ENCODE measurements at regions not wholly inside any gene's neighbourhood (a gene's known extent, or its start where the extent isn't known, plus 50 kb on each side); places are given as distances from the start of the nearest gene placed in this dataset.

DNA sequence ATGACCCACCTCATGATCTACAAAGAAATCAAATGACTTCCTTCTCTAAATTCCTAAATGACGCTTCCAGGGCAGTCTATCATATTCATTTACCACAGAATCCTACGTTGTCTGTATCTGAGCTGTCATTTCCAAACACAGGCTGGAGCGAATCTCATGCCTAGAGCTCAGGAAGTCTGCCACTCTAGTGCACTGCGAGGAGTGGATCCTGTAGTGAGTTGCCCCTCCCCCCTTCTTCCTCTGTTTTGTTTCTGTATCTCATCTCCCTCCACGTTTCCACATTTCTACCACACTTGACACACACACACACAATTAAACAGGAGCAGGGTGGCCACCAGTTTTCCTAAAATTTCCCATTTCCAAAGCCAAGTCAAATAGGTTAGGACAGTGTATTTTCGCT lies 415.4 kb upstream of the PRICKLE1 start:
- Histone ChIP-seq H3K4me1 (ENCODE audit: insufficient read depth, low read length) (peaks cover 31% of the 10 kb centered on the region), H3K36me3 (ENCODE audit: insufficient read depth, low read depth, low read length) (no peaks in the 10 kb centered on the region), H3K4me3 (ENCODE audit: low read length) (no peak overlapping the region), H3K9me3 (ENCODE audit: insufficient read depth, low read depth, low read length) (no peaks in the 10 kb centered on the region), H3K9ac (ENCODE audit: low read depth, low read length) (no peak overlapping the region), H3K27me3 (ENCODE audit: insufficient read depth, low read length) (no peaks in the 10 kb centered on the region), H3K27ac (ENCODE audit: low read length) (no peak overlapping the region)

DNA sequence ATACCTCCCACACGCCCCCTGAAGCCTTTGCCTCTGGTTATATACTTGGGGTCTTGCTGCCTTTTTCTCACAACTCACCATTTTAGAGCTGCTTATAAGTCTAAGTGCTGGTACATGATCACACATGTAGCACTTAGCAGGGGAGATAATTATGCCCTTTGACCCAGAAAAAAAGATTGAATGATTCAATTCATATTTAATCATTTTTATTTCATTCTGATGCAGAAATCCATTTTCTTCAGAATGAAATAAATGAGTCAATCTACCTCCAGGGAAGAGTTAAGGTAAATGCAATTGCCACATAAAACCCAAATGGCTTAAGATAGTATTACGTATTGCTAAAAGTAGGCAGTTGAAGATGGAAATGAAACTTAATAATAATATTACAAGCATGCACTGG lies 414.6 kb upstream of the PRICKLE1 start:
- H3K27me3 ChIP-seq (ENCODE audit: insufficient read depth, low read length), result no peaks in the 10 kb centered on the region
- H3K9ac ChIP-seq (ENCODE audit: low read depth, low read length), result no peak overlapping the region
- H3K4me3 ChIP-seq (ENCODE audit: low read length), result no peak overlapping the region
- no peak overlapping the region for H3K27ac ChIP-seq (ENCODE audit: low read length)
- H3K36me3 ChIP-seq (ENCODE audit: insufficient read depth, low read depth, low read length), result no peaks in the 10 kb centered on the region
- no peaks in the 10 kb centered on the region for H3K9me3 ChIP-seq (ENCODE audit: insufficient read depth, low read depth, low read length)
- peaks cover 26% of the 10 kb centered on the region for H3K4me1 ChIP-seq (ENCODE audit: insufficient read depth, low read length)

DNA sequence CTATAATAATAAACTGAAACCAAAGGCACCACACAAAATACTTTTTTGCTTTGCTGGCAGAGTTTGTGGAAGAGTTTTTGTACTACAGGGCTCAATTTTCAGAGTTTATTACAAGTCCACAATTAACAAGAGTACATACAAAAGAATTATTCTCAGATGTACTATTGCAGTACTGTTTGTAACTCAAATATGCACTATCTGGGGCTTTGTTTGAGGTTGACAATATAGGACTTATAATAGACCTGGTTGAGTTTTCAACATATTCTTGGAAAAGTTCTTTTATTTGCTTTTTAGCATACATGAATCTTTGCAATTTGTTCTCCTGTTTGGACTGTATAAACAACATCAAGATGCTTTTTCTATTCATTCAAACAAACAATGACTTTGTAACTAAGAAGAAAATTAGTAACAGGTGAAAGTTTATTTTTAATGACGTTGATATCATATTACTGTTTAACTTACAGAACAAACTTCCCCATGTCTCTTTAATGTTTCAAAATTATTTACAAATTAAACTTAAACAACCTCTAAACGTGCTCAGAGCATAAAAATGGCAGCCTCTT lies 407.4 kb upstream of the PRICKLE1 start:
- Histone ChIP-seq H3K4me3 (ENCODE audit: low read length) (no peak overlapping the region), H3K4me1 (ENCODE audit: insufficient read depth, low read length) (0 out of 2 replicates have a peak, but pooled peaks cover 2% of the 10 kb centered on the region), H3K27ac (ENCODE audit: low read length) (no peak overlapping the region), H3K27me3 (ENCODE audit: insufficient read depth, low read length) (no peaks in the 10 kb centered on the region), H3K9me3 (ENCODE audit: insufficient read depth, low read depth, low read length) (no peaks in the 10 kb centered on the region), H3K9ac (ENCODE audit: low read depth, low read length) (no peak overlapping the region), H3K36me3 (ENCODE audit: insufficient read depth, low read depth, low read length) (no peaks in the 10 kb centered on the region)

DNA sequence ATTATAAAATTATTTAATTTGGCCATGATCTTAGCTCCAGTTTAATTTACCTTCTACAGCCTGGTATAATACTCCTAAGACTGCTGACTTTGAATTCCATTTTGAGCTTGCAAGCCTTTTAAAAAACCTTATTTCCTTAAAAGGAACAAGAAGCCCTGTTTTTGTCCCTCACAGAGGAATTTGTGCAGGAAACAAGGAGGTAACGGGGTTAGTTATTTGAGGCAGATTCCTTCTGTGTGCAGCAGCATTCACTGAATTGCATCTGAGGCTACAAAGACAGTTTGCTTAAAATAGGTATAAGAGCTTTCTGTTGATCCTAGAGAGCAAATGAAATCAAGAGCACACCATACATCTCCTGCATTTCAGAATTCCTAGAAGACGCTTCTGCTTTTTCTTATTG lies 403.3 kb upstream of the PRICKLE1 start:
- H3K27me3 ChIP-seq (ENCODE audit: insufficient read depth, low read length), result no peaks in the 10 kb centered on the region
- no peaks in the 10 kb centered on the region for H3K9me3 ChIP-seq (ENCODE audit: insufficient read depth, low read depth, low read length)
- H3K27ac ChIP-seq (ENCODE audit: low read length), result no peak overlapping the region
- no peaks in the 10 kb centered on the region for H3K36me3 ChIP-seq (ENCODE audit: insufficient read depth, low read depth, low read length)
- no peaks in the 10 kb centered on the region for H3K4me1 ChIP-seq (ENCODE audit: insufficient read depth, low read length)
- no peak overlapping the region for H3K9ac ChIP-seq (ENCODE audit: low read depth, low read length)
- no peak overlapping the region for H3K4me3 ChIP-seq (ENCODE audit: low read length)

DNA sequence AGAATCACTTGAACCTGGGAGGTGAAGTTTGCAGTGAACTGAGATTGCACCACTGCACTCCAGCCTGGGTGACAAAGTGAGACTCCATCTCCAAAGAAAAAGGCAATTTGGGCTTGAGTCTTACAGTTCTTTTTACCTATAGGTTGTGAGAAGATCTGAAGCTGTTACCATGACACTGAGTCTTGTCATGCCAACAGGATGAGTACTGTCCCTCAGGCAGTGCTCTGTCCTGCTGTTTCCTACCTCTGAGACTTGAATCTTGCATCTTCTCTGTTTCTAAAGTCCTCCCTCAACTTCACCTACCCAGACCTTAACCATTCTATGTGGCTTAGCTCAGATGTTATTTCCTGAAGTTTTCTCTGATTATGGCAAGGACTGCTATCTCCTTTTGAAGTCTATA lies 400.8 kb upstream of the PRICKLE1 start:
- Histone ChIP-seq H3K27me3 (ENCODE audit: insufficient read depth, low read length) (no peaks in the 10 kb centered on the region), H3K36me3 (ENCODE audit: insufficient read depth, low read depth, low read length) (no peaks in the 10 kb centered on the region), H3K27ac (ENCODE audit: low read length) (no peak overlapping the region), H3K4me1 (ENCODE audit: insufficient read depth, low read length) (peaks cover 15% of the 10 kb centered on the region), H3K9me3 (ENCODE audit: insufficient read depth, low read depth, low read length) (no peaks in the 10 kb centered on the region), H3K9ac (ENCODE audit: low read depth, low read length) (no peak overlapping the region), H3K4me3 (ENCODE audit: low read length) (no peak overlapping the region)

DNA sequence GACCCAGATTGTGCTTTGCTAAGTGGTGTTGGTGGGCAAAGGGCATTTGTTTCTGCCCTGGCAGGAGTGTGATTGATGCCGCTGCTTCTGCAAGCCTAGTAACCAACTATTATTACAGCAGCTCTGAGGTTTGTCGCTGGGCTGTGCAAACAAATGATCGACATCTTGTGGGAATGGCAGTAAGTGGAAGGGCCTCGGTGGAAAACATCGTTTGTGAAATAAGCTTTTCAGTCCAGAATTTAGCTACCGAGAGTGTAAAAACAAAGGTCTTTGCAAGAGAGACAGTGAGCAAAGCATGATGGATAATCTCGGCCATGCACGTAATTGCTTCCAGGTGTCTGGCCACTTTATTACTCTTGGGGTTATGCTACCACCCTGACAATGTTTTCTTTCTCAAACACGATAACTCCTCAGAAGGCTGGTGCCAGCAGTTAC lies 397.7 kb upstream of the PRICKLE1 start:
- peaks cover 21% of the 10 kb centered on the region for H3K4me1 ChIP-seq (ENCODE audit: insufficient read depth, low read length)
- H3K27ac ChIP-seq (ENCODE audit: low read length), result no peak overlapping the region
- no peak overlapping the region for H3K4me3 ChIP-seq (ENCODE audit: low read length)
- no peaks in the 10 kb centered on the region for H3K9me3 ChIP-seq (ENCODE audit: insufficient read depth, low read depth, low read length)
- H3K36me3 ChIP-seq (ENCODE audit: insufficient read depth, low read depth, low read length), result no peaks in the 10 kb centered on the region
- no peaks in the 10 kb centered on the region for H3K27me3 ChIP-seq (ENCODE audit: insufficient read depth, low read length)
- H3K9ac ChIP-seq (ENCODE audit: low read depth, low read length), result no peak overlapping the region

DNA sequence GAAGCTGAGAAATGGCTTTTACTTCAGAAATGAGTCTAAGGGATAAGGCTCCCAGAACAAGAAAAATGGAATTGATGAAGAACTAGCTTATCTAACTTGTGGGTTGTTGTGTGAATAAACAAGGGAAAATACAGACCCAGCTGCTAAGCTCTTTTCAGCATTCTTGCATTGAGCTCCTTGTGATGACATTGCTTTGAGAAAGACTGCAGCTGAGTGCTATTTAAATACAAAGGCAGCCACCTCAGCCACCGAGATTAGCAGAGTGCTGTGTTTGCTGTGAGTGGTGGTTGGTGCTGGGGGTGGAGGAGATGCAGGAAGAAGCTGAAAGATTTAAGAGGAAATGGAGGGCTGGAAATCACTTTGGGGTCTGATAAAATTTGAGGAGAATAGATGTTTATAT lies 396.0 kb upstream of the PRICKLE1 start:
- H3K4me1 ChIP-seq (ENCODE audit: insufficient read depth, low read length), result peaks cover 34% of the 10 kb centered on the region
- H3K9ac ChIP-seq (ENCODE audit: low read depth, low read length), result no peak overlapping the region
- no peaks in the 10 kb centered on the region for H3K36me3 ChIP-seq (ENCODE audit: insufficient read depth, low read depth, low read length)
- no peaks in the 10 kb centered on the region for H3K9me3 ChIP-seq (ENCODE audit: insufficient read depth, low read depth, low read length)
- H3K4me3 ChIP-seq (ENCODE audit: low read length), result peak overlapping the region; percentile 15; the same call in 1 of the 2 replicates
- H3K27ac ChIP-seq (ENCODE audit: low read length), result no peak overlapping the region
- no peaks in the 10 kb centered on the region for H3K27me3 ChIP-seq (ENCODE audit: insufficient read depth, low read length)

DNA sequence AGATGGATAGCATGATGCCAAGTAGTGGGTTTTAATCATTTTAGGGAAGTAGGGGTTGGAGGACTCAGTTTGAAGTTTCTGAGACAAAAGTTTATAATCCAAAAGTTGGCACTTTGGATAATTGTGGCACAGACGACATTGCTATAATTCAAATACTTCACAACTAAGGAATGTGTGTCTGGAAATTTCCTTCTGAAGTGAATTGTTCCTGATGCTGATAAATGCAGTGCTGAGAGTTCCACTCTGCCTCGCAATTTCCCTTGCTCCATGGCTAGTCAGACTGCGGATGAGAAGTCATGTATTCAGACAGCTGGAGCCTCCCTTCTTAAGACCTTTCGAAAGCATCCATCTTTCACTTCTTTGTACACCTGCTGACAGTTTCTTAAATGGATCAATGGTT lies 393.3 kb upstream of the PRICKLE1 start:
- no peaks in the 10 kb centered on the region for H3K36me3 ChIP-seq (ENCODE audit: insufficient read depth, low read depth, low read length)
- H3K9me3 ChIP-seq (ENCODE audit: insufficient read depth, low read depth, low read length), result no peaks in the 10 kb centered on the region
- no peak overlapping the region for H3K9ac ChIP-seq (ENCODE audit: low read depth, low read length)
- no peak overlapping the region for H3K27ac ChIP-seq (ENCODE audit: low read length)
- H3K27me3 ChIP-seq (ENCODE audit: insufficient read depth, low read length), result no peaks in the 10 kb centered on the region
- no peak overlapping the region for H3K4me3 ChIP-seq (ENCODE audit: low read length)
- H3K4me1 ChIP-seq (ENCODE audit: insufficient read depth, low read length), result peaks cover 39% of the 10 kb centered on the region

DNA sequence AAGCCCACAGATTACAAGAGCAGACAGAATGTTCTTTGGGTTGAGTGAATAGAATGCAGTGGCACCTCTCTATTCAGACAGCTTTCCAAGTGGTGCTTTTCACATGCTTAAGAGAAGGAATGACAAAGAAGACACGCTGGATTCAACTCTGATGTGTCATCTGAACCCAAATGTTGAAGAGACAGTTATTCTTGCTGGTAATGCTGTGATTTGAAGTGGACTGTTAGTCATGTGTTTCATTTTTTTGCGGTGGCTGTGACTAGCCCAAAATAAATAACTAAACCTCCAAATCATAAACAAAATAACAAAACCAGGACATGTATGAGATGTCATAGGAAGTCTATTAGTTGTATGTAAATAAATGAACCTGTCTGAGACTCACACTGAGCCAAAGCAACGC lies 391.8 kb upstream of the PRICKLE1 start:
- Histone ChIP-seq H3K4me1 (ENCODE audit: insufficient read depth, low read length) (peaks cover 31% of the 10 kb centered on the region), H3K4me3 (ENCODE audit: low read length) (no peak overlapping the region)

DNA sequence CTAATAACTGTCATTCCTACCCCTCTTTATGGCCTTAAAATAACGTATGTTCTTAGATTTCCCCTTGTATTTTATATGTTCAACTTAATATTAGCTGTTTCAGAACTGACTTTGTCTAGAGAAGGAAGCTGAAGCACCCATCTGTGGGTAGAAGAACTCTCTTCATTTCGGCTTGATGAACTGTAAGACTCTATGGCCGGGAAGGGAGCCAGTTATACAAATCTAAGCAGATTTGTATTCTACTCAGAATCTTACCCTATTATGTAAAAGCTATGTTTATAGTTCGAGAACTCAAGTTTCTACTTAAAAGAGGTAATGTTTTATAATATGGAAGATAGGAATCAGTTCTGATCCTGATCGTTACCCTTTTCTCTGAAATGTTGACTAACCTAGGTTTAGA lies 390.9 kb upstream of the PRICKLE1 start:
- H3K27me3 ChIP-seq (ENCODE audit: insufficient read depth, low read length), result no peaks in the 10 kb centered on the region

More for the DNA sequence above, 391.8 kb upstream of the PRICKLE1 start:
- Histone ChIP-seq H3K36me3 (ENCODE audit: insufficient read depth, low read depth, low read length) (no peaks in the 10 kb centered on the region), H3K9ac (ENCODE audit: low read depth, low read length) (no peak overlapping the region), H3K9me3 (ENCODE audit: insufficient read depth, low read depth, low read length) (no peaks in the 10 kb centered on the region), H3K27me3 (ENCODE audit: insufficient read depth, low read length) (no peaks in the 10 kb centered on the region), H3K27ac (ENCODE audit: low read length) (no peak overlapping the region)

DNA sequence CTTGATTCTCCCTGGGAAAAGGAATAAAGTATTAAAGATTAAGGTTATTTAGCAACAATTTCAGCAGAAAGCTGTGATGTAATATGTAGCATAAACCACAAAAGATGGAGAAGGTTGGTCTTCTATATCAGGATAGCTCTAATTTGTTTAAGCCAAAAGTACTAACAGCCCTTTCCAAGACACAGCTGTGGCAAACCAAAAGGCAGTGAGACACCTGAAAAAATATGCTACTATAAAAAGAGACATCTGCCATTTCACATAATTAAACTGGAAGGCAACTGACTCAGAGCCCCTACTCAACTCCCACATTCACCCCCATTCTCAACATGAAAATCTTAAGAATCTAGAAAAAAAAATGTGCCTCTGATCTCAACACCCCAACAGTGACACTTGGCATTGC lies 390.2 kb upstream of the PRICKLE1 start:
- H3K4me3 ChIP-seq (ENCODE audit: low read length), result no peak overlapping the region
- peaks cover 18% of the 10 kb centered on the region for H3K4me1 ChIP-seq (ENCODE audit: insufficient read depth, low read length)
- no peaks in the 10 kb centered on the region for H3K36me3 ChIP-seq (ENCODE audit: insufficient read depth, low read depth, low read length)
- H3K27me3 ChIP-seq (ENCODE audit: insufficient read depth, low read length), result no peaks in the 10 kb centered on the region
- H3K9ac ChIP-seq (ENCODE audit: low read depth, low read length), result no peak overlapping the region
- H3K27ac ChIP-seq (ENCODE audit: low read length), result no peak overlapping the region
- H3K9me3 ChIP-seq (ENCODE audit: insufficient read depth, low read depth, low read length), result no peaks in the 10 kb centered on the region; the same call in 1 of the 2 replicates

More for the DNA sequence above, 390.9 kb upstream of the PRICKLE1 start:
- Histone ChIP-seq H3K9me3 (ENCODE audit: insufficient read depth, low read depth, low read length) (no peaks in the 10 kb centered on the region), H3K27ac (ENCODE audit: low read length) (no peak overlapping the region), H3K36me3 (ENCODE audit: insufficient read depth, low read depth, low read length) (no peaks in the 10 kb centered on the region), H3K9ac (ENCODE audit: low read depth, low read length) (no peak overlapping the region), H3K4me1 (ENCODE audit: insufficient read depth, low read length) (peaks cover 23% of the 10 kb centered on the region), H3K4me3 (ENCODE audit: low read length) (no peak overlapping the region)

DNA sequence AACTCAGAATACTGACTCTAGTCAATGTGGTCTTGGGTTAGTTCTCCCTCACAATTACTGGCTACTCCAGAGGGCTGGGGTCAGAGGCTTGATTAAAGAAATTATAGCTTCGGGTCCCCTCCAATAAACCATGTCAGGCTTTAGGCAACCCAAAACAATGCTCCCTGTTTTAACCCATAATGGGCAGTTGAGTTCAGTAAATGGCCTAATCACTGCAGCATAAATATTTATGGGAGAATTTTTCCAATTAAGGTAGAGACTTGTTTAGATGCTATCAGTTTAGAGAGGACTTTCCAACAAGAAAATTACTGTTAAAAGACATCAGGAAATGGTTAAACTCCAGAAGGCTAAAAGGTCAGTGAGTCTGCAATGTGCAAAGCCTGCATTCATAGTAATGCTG lies 389.2 kb upstream of the PRICKLE1 start:
- peaks cover 17% of the 10 kb centered on the region for H3K4me1 ChIP-seq (ENCODE audit: insufficient read depth, low read length)
- no peaks in the 10 kb centered on the region for H3K27me3 ChIP-seq (ENCODE audit: insufficient read depth, low read length)
- H3K9me3 ChIP-seq (ENCODE audit: insufficient read depth, low read depth, low read length), result no peaks in the 10 kb centered on the region; the same call in 1 of the 2 replicates
- H3K4me3 ChIP-seq (ENCODE audit: low read length), result no peak overlapping the region
- no peaks in the 10 kb centered on the region for H3K36me3 ChIP-seq (ENCODE audit: insufficient read depth, low read depth, low read length)
- no peak overlapping the region for H3K27ac ChIP-seq (ENCODE audit: low read length)
- H3K9ac ChIP-seq (ENCODE audit: low read depth, low read length), result no peak overlapping the region
